ENCODE measurements at regions not wholly inside any gene's neighbourhood (a gene's known extent, or its start where the extent isn't known, plus 50 kb on each side); places are given as distances from the start of the nearest gene placed in this dataset.
A peak's percentile ranks its signal among the peaks of the same experiment; 100 is the strongest.

- TF ChIP-seq CTCF (IDR thresholded peaks at IDR 0.05; ENCODE audit: low read depth, low read length) = peak; percentile 40
- TF ChIP-seq EZH2phosphoT487 (IDR thresholded peaks at IDR 0.05; ENCODE audit: low read depth) = no peak
Measured at GRCh38 chr1:34549199-34549598, 205.6 kb upstream of the GJB5 start.

Measured in OCI-LY3 (cell line).